Body of pancreas (tissue), 4 donors: ENCODE measurements at regions not wholly inside any gene's neighbourhood (a gene's known extent, or its start where the extent isn't known, plus 50 kb on each side); places are given as distances from the start of the nearest gene placed in this dataset.

Experiments
- CTCF ChIP-seq, 7 experiments: fragments of 450-650 bp in 4 of 7; fragments of 200-600 bp in 3 of 7; sonication (generic) in 3 of 7; IDR thresholded peaks; one replicate each; pipeline ENCODE4 v1.5.1; 2016 to 2019; ENCODE audit warnings: antibody characterized with exemption in 7 of 7
- POLR2A ChIP-seq, 3 donors: fragments of 450-650 bp; IDR thresholded peaks; one replicate each; pipeline ENCODE4 v1.6.1; 2016; ENCODE audit warnings: antibody characterized with exemption in 3 of 3, mild to moderate bottlenecking in 2 of 3

GRCh38 chr2:5982903-5983265 lies 290.7 kb downstream of the SOX11 start:
- TF ChIP-seq CTCF (IDR thresholded peaks at IDR 0.05) (no peak), POLR2A (IDR thresholded peaks at IDR 0.05) (no peak)
